H1 (cell line): ENCODE measurements at regions not wholly inside any gene's neighbourhood (a gene's known extent, or its start where the extent isn't known, plus 50 kb on each side); places are given as distances from the start of the nearest gene placed in this dataset.

ENCODE experiments used
- CBX5 ChIP-seq: fragments of 300-800, 300-1000 bp; sonication (generic); IDR thresholded peaks from 2 replicates; pipeline ENCODE4 v1.7.1; 2016; ENCODE audit warnings: antibody characterized with exemption, low read length, low read depth
- CHD7 ChIP-seq: fragments of 300-600 bp; sonication (generic); IDR thresholded peaks from 2 replicates; pipeline ENCODE4 v1.7.1; 2012; ENCODE audit warnings: low read length, moderate library complexity, mild to moderate bottlenecking, inconsistent platforms; ENCODE audit not compliant: insufficient replicate concordance
- EP300 ChIP-seq, 2 experiments: IDR thresholded peaks; 1 replicate in 1 of 2; 2 replicates in 1 of 2; pipeline ENCODE4 v1.6.1; 2011 to 2012; ENCODE audit warnings: low read depth in 2 of 2, low read length in 2 of 2, mild to moderate bottlenecking in 2 of 2, borderline replicate concordance in 1 of 2, inconsistent platforms in 1 of 2, moderate library complexity in 1 of 2
- KDM5A ChIP-seq: fragments of 200-600 bp; IDR thresholded peaks from 2 replicates; pipeline ENCODE4 v1.7.1; 2012; ENCODE audit warnings: mild to moderate bottlenecking, low read length, inconsistent platforms, mixed read lengths
- POLR2A ChIP-seq, 2 experiments: IDR thresholded peaks; 1 replicate in 1 of 2; 2 replicates in 1 of 2; pipeline ENCODE4 v1.6.1; 2011; ENCODE audit warnings: low read depth in 2 of 2, low read length in 2 of 2, mild to moderate bottlenecking in 2 of 2; ENCODE audit errors: control extremely low read depth in 1 of 2
- SAP30 ChIP-seq: fragments of 300-600 bp; sonication (generic); IDR thresholded peaks from 2 replicates; pipeline ENCODE4 v1.7.1; 2012; ENCODE audit warnings: low read length, moderate library complexity, mild to moderate bottlenecking, inconsistent platforms; ENCODE audit not compliant: insufficient read depth, insufficient replicate concordance
- SP1 ChIP-seq: IDR thresholded peaks from 2 replicates; pipeline ENCODE4 v1.6.1; 2011; ENCODE audit warnings: low read depth, low read length
- SRF ChIP-seq: IDR thresholded peaks from 2 replicates; pipeline ENCODE4 v1.6.1; 2011; ENCODE audit warnings: mild to moderate bottlenecking, low read depth, low read length, moderate library complexity
- TCF12 ChIP-seq: IDR thresholded peaks from 2 replicates; pipeline ENCODE4 v1.6.1; 2011; ENCODE audit warnings: low read depth, mild to moderate bottlenecking, low read length

- TF ChIP-seq CHD7 (no peak), SP1 (no peak), POLR2A (IDR thresholded peaks at IDR 0.05; ENCODE audit: control extremely low read depth in 1 of 2, low read depth in 2 of 2, low read length in 2 of 2) (no peak), SRF (no peak), SAP30 (no peak), CBX5 (no peak), TCF12 (no peak), EP300 (IDR thresholded peaks at IDR 0.05; ENCODE audit: borderline replicate concordance in 1 of 2, low read depth in 2 of 2, low read length in 2 of 2) (no peak), KDM5A (no peak)
Measured at GRCh38 chr15:36502509-36502908, 76.9 kb upstream of the CDIN1 start (continued).
